Spleen (tissue), 11 donors: ENCODE measurements at regions not wholly inside any gene's neighbourhood (a gene's known extent, or its start where the extent isn't known, plus 50 kb on each side); places are given as distances from the start of the nearest gene placed in this dataset.

Source experiments
- DNase-seq: peaks from one replicate; pipeline ENCODE4 v3.0.0-alpha.2; 2020
- H3K27ac ChIP-seq, 8 donors: fragments of 200-600 bp; sonication (generic) in 7 of 8; 1 replicate in 4 of 8; 2 replicates in 4 of 8; pipeline versions ENCODE4 v1.5.0 to v1.8.0; 2016 to 2021; ENCODE audit warnings: inconsistent platforms in 4 of 8, mild to moderate bottlenecking in 4 of 8, moderate library complexity in 1 of 8
- H3K27me3 ChIP-seq, 7 donors: fragments of 200-600 bp; sonication (generic) in 6 of 7; replicated peaks in 1 of 7; 1 replicate in 4 of 7; 2 replicates in 3 of 7; pipeline versions ENCODE4 v1.5.0 to v1.8.0; 2016 to 2021; ENCODE audit warnings: inconsistent platforms in 3 of 7, mild to moderate bottlenecking in 1 of 7
- H3K36me3 ChIP-seq, 6 donors: fragments of 200-600 bp; sonication (generic) in 5 of 6; 1 replicate in 4 of 6; 2 replicates in 2 of 6; pipeline versions ENCODE4 v1.5.0 to v1.8.0; 2016 to 2021; ENCODE audit warnings: inconsistent platforms in 2 of 6
- H3K4me1 ChIP-seq, 6 donors: fragments of 200-600 bp; sonication (generic) in 5 of 6; 1 replicate in 3 of 6; 2 replicates in 3 of 6; pipeline versions ENCODE4 v1.5.0 to v1.8.0; 2016 to 2021; ENCODE audit warnings: inconsistent platforms in 3 of 6
- H3K4me3 ChIP-seq, 8 donors: fragments of 200-600 bp; sonication (generic) in 7 of 8; 1 replicate in 4 of 8; 2 replicates in 4 of 8; pipeline versions ENCODE4 v1.5.0 to v1.8.0; 2016 to 2021; ENCODE audit warnings: inconsistent platforms in 4 of 8, mild to moderate bottlenecking in 4 of 8, moderate library complexity in 2 of 8
- H3K9me3 ChIP-seq, 8 donors: fragments of 200-600 bp; sonication (generic) in 7 of 8; 1 replicate in 4 of 8; 2 replicates in 4 of 8; pipeline versions ENCODE4 v1.5.0 to v1.8.0; 2016 to 2021; ENCODE audit warnings: inconsistent platforms in 4 of 8
- CTCF ChIP-seq, 11 experiments: fragments of 200-600 bp in 7 of 11; fragments of 450-650 bp in 4 of 11; sonication (generic) in 4 of 11; IDR thresholded peaks in 8 of 11; conservative IDR thresholded peaks in 3 of 11; 1 replicate in 7 of 11; 2 replicates in 4 of 11; pipeline versions ENCODE4 v1.4.0 to v1.8.0; 2016 to 2021; ENCODE audit warnings: antibody characterized with exemption in 11 of 11, inconsistent platforms in 4 of 11, mild to moderate bottlenecking in 1 of 11
- POLR2A ChIP-seq, 3 donors: fragments of 450-650 bp; IDR thresholded peaks; one replicate each; pipeline ENCODE4 v1.5.1; 2017; ENCODE audit warnings: antibody characterized with exemption in 3 of 3, mild to moderate bottlenecking in 1 of 3
- POLR2AphosphoS5 ChIP-seq, 3 donors: sonication (generic); formaldehyde crosslinking; IDR thresholded peaks; one replicate each; pipeline ENCODE4 v1.5.1; 2017; ENCODE audit warnings: antibody characterized with exemption in 3 of 3
- WGBS, 5 donors: extraction: QIAGEN DNeasy Blood & Tissue Kit in 3 of 5; methylation state at CpG; one replicate each; pipeline versions ENCODE4 v1.1.5 to v1.1.7; 2013 to 2018; 5-methylcytosine and 5-hydroxymethylcytosine counted together
- intact Hi-C: fragments of 100-400 bp; cut with DNase I; formaldehyde crosslinking; loops from one replicate; pipeline ENCODE4 v1.15.0; 2023; ENCODE audit warnings: low total_unique reads
- small RNA-seq, 4 donors: library from RNA; depleted of rRNA; stranded (forward); fragments of <200 nt; gene quantifications; one replicate each; pipeline ENCODE3, GENCODE V24; 2016
- donor health status: healthy with polysubstance abuse.
- donor health status: DM: no; HTN: no; CAD: no; lungs with moderate emphysema.
- donor health status: DM: no; HTN: no; CAD: no.
- donor health status: Bipolar disorder and iron deficiency.
- donor health status: healthy.
- donor health status: DM: no; HTN: no; CAD: no.
- donor health status: DM: yes; HTN: yes; CAD: no.

- Histone ChIP-seq H3K4me3 (no peak overlapping the region), H3K9me3 (no peaks in the 10 kb centered on the region), H3K27ac (no peak overlapping the region), H3K27me3 (no peaks in the 10 kb centered on the region), H3K4me1 (no peaks in the 10 kb centered on the region), H3K36me3 (no peaks in the 10 kb centered on the region)
- TF ChIP-seq CTCF (IDR thresholded peaks at IDR 0.05 in 8 of 11, conservative IDR thresholded peaks at IDR 0.05 in 3 of 11) (no peak), POLR2AphosphoS5 (IDR thresholded peaks at IDR 0.05) (no peak), POLR2A (IDR thresholded peaks at IDR 0.05) (no peak)
- intact Hi-C loops = no loop called here
- no peak for DNase-seq
- WGBS, 5 donors = 51 to 72% (median 60%) methylated on average over 2 of the region's 2 CpGs
Measured at GRCh38 chr9:74443036-74443750, 53.9 kb upstream of the RORB start.

DNA sequence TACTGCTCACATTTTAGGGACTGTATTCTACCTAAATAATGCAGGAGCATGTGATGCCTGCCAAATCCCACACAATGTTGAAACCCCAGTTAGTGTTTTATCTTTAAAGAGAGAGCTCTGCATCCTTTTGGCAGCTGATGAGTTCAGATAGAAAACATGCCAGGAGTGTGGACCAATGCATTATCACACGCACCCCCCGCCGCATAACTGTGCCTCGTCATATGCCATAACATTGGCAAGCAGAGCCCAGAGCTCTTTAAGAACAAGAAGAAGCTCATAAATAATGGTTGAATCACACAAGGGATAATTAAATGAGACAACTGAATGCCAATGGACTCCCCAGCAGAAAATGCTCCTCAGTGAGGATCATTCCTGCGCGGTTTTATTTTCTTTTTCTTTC is 52.8 kb upstream of the RORB start:
- Histone ChIP-seq H3K27me3 (no peaks in the 10 kb centered on the region), H3K27ac (no peak overlapping the region), H3K9me3 (no peaks in the 10 kb centered on the region), H3K4me1 (no peaks in the 10 kb centered on the region), H3K36me3 (no peaks in the 10 kb centered on the region), H3K4me3 (no peak overlapping the region)
- intact Hi-C loops = no loop called here
- TF ChIP-seq POLR2A (IDR thresholded peaks at IDR 0.05) (no peak), CTCF (IDR thresholded peaks at IDR 0.05 in 8 of 11, conservative IDR thresholded peaks at IDR 0.05 in 3 of 11) (no peak), POLR2AphosphoS5 (IDR thresholded peaks at IDR 0.05) (no peak)
- no peak for DNase-seq
- 86 to 94% (median 91%) methylated on average over 6 of the region's 6 CpGs for WGBS, 5 donors

Small RNA genes in the stretch of these regions (small RNA-seq; reads per million reads assigned to genes)
- 0 to 0.14 (median 0.06) reads per million in 4 donors for gene RNA5SP286
